Trophoblast cell (in vitro differentiated cells and primary cell): ENCODE measurements at regions not wholly inside any gene's neighbourhood (a gene's known extent, or its start where the extent isn't known, plus 50 kb on each side); places are given as distances from the start of the nearest gene placed in this dataset.

Experiments
- DNase-seq, 2 donors: peaks; one replicate each; pipeline ENCODE4 v3.0.0-alpha.2; 2016
- H2AFZ ChIP-seq: 2 replicates; pipeline ENCODE4 v1.6.1; 2013; ENCODE audit warnings: low read length, moderate library complexity, mild to moderate bottlenecking; ENCODE audit not compliant: insufficient read depth, poor library complexity
- H2AK5ac ChIP-seq: 2 replicates; pipeline ENCODE4 v1.6.1; 2013; ENCODE audit warnings: mild to moderate bottlenecking, low read length
- H2BK120ac ChIP-seq: 2 replicates; pipeline ENCODE4 v1.6.1; 2013; ENCODE audit warnings: low read length, mild to moderate bottlenecking, moderate library complexity; ENCODE audit not compliant: insufficient read depth, poor library complexity
- H2BK12ac ChIP-seq: 2 replicates; pipeline ENCODE4 v1.6.1; 2013; ENCODE audit warnings: mild to moderate bottlenecking, low read length, moderate library complexity
- H2BK5ac ChIP-seq: 2 replicates; pipeline ENCODE4 v1.6.1; 2013; ENCODE audit warnings: low read length, low read depth, moderate library complexity, mild to moderate bottlenecking; ENCODE audit not compliant: poor library complexity
- H3K14ac ChIP-seq: 2 replicates; pipeline ENCODE4 v1.6.1; 2013; ENCODE audit warnings: mild to moderate bottlenecking, low read length
- H3K18ac ChIP-seq: 2 replicates; pipeline ENCODE4 v1.6.1; 2013; ENCODE audit warnings: mild to moderate bottlenecking, low read length
- H3K23ac ChIP-seq: 2 replicates; pipeline ENCODE4 v1.6.1; 2013; ENCODE audit warnings: low read length
- H3K27ac ChIP-seq: 2 replicates; pipeline ENCODE4 v1.5.1; 2013; ENCODE audit warnings: low read depth, mild to moderate bottlenecking, inconsistent platforms, low read length, moderate library complexity
- H3K27me3 ChIP-seq: 2 replicates; pipeline ENCODE4 v1.6.1; 2013; ENCODE audit warnings: inconsistent platforms, mild to moderate bottlenecking, low read length, moderate library complexity; ENCODE audit not compliant: insufficient read depth
- H3K36me3 ChIP-seq, 2 experiments: 1 replicate in 1 of 2; 2 replicates in 1 of 2; pipeline ENCODE4 v1.6.1; 2013; ENCODE audit warnings: low read length in 2 of 2, mild to moderate bottlenecking in 2 of 2, moderate library complexity in 1 of 2; ENCODE audit not compliant: insufficient read depth in 2 of 2, control insufficient read depth in 1 of 2
- H3K4ac ChIP-seq: 2 replicates; pipeline ENCODE4 v1.6.1; 2013; ENCODE audit warnings: low read depth, mild to moderate bottlenecking, low read length, moderate library complexity
- H3K4me1 ChIP-seq, 2 experiments: 1 replicate in 1 of 2; 2 replicates in 1 of 2; pipeline ENCODE4 v1.6.1; 2013; ENCODE audit warnings: low read length in 2 of 2, mild to moderate bottlenecking in 2 of 2, moderate library complexity in 1 of 2; ENCODE audit not compliant: insufficient read depth in 2 of 2, control insufficient read depth in 1 of 2
- H3K4me2 ChIP-seq: 2 replicates; pipeline ENCODE4 v1.6.1; 2013; ENCODE audit warnings: inconsistent platforms, mild to moderate bottlenecking, low read length, moderate library complexity
- H3K4me3 ChIP-seq: 2 replicates; pipeline ENCODE4 v1.5.1; 2013; ENCODE audit warnings: mild to moderate bottlenecking, low read depth, low read length, inconsistent platforms
- H3K79me1 ChIP-seq: one replicate; pipeline ENCODE4 v1.6.1; 2013; ENCODE audit warnings: low read length
- H3K79me2 ChIP-seq: 2 replicates; pipeline ENCODE4 v1.6.1; 2013; ENCODE audit warnings: low read length, mild to moderate bottlenecking; ENCODE audit not compliant: control insufficient read depth, insufficient read depth, poor library complexity
- H3K9ac ChIP-seq: 2 replicates; pipeline ENCODE4 v1.6.1; 2013; ENCODE audit warnings: mild to moderate bottlenecking, low read length
- H3K9me3 ChIP-seq: 2 replicates; pipeline ENCODE4 v1.6.1; 2013; ENCODE audit warnings: low read depth, mild to moderate bottlenecking, control low read depth, inconsistent platforms, low read length; ENCODE audit not compliant: insufficient read depth
- H4K12ac ChIP-seq: 2 replicates; pipeline ENCODE4 v1.6.1; 2013; ENCODE audit warnings: low read depth, mild to moderate bottlenecking, low read length, moderate library complexity
- H4K8ac ChIP-seq: 2 replicates; pipeline ENCODE4 v1.6.1; 2013; ENCODE audit warnings: low read depth, mild to moderate bottlenecking, low read length, moderate library complexity
- H4K91ac ChIP-seq: one replicate; pipeline ENCODE4 v1.6.1; 2013; ENCODE audit warnings: low read depth, mild to moderate bottlenecking, low read length, moderate library complexity
- WGBS: extraction: QIAGEN DNeasy Blood & Tissue Kit; methylation state at CpG from one replicate; pipeline ENCODE4 v1.1.7; 2013; ENCODE audit warnings: missing lambda C conversion rate; ENCODE audit not compliant: insufficient read length, insufficient coverage; ENCODE audit errors: extremely low coverage; 5-methylcytosine and 5-hydroxymethylcytosine counted together

DNA sequence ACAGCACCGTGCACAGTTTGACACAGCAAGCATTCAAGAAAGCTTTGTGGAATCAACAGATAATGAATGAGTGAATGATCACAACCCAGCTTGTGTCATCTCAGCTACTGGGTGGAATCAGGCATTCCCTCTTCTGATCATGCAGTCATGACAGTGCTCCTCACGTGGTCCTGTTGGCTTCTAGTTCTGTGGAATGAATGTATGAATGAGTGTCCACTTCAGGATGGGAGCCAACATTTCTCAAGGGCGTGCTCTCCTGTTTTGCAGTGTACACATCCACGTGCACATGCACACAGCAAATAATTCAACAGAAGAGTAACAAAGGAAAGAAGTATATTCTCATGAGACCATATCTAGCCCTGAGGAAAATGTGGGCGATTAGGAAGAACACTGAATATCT lies 133.1 kb upstream of the NPVF start:
- DNase-seq, result no peak
- H3K27me3 ChIP-seq, result no peaks in the 10 kb centered on the region
- H4K12ac ChIP-seq, result no peak overlapping the region
- H3K4ac ChIP-seq, result no peak overlapping the region
- peaks cover 0 to 3% of the 10 kb centered on the region in 2 experiments for H3K4me1 ChIP-seq
- H4K8ac ChIP-seq, result no peak overlapping the region
- no peak overlapping the region for H2AFZ ChIP-seq
- H2BK5ac ChIP-seq, result no peak overlapping the region
- peaks cover 1% of the 10 kb centered on the region for H3K79me1 ChIP-seq
- no peak overlapping the region for H3K9ac ChIP-seq
- no peak overlapping the region for H3K23ac ChIP-seq
- no peaks in the 10 kb centered on the region for H3K9me3 ChIP-seq
- no peak overlapping the region for H2BK120ac ChIP-seq
- no peak overlapping the region for H3K4me3 ChIP-seq
- H3K18ac ChIP-seq, result no peak overlapping the region
- WGBS, result no CpG with 5 or more reads among the region's 5 CpGs
- no peak overlapping the region for H3K4me2 ChIP-seq
- H2BK12ac ChIP-seq, result no peak overlapping the region
- no peak overlapping the region for H3K27ac ChIP-seq
- no peak overlapping the region for H2AK5ac ChIP-seq
- H4K91ac ChIP-seq, result no peak overlapping the region
- H3K79me2 ChIP-seq, result no peaks in the 10 kb centered on the region
- no peak overlapping the region for H3K14ac ChIP-seq
- no peaks in the 10 kb centered on the region for H3K36me3 ChIP-seq

DNA sequence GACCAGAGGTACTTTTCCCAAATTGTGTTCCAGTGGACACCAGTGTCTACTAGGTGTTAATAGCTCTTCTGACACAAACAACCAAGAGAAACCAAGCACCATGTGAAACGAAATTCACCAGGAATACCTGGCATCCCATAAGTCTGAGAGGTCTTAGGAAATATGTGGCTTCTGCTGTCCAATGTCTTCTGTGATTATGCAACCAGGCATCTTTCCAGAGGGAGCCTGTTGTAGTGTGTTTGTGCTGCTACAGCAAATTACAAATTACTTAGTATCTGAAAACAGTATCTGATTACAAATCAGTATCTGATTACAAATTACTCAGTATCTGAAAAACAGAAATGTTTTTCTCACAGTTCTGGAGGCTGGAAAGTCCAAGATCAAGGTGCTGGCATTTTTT lies 133.6 kb upstream of the NPVF start:
- Histone ChIP-seq H3K27ac (no peak overlapping the region), H4K8ac (no peak overlapping the region), H2BK5ac (no peak overlapping the region), H3K36me3 (no peaks in the 10 kb centered on the region), H4K12ac (no peak overlapping the region), H3K9ac (no peak overlapping the region), H3K9me3 (no peaks in the 10 kb centered on the region), H3K79me1 (peaks cover 1% of the 10 kb centered on the region), H3K79me2 (no peaks in the 10 kb centered on the region), H2BK120ac (no peak overlapping the region), H4K91ac (no peak overlapping the region), H3K23ac (no peak overlapping the region), H2AK5ac (no peak overlapping the region), H3K18ac (no peak overlapping the region), H3K4ac (no peak overlapping the region), H2BK12ac (no peak overlapping the region), H3K4me3 (no peak overlapping the region), H2AFZ (no peak overlapping the region), H3K4me1 (peaks cover 0 to 3% of the 10 kb centered on the region in 2 experiments), H3K27me3 (no peaks in the 10 kb centered on the region), H3K4me2 (no peak overlapping the region), H3K14ac (no peak overlapping the region)
- no CpG with 5 or more reads among the region's 1 CpG for WGBS
- DNase-seq, result peak in 1 of 2 donors; percentile 31

DNA sequence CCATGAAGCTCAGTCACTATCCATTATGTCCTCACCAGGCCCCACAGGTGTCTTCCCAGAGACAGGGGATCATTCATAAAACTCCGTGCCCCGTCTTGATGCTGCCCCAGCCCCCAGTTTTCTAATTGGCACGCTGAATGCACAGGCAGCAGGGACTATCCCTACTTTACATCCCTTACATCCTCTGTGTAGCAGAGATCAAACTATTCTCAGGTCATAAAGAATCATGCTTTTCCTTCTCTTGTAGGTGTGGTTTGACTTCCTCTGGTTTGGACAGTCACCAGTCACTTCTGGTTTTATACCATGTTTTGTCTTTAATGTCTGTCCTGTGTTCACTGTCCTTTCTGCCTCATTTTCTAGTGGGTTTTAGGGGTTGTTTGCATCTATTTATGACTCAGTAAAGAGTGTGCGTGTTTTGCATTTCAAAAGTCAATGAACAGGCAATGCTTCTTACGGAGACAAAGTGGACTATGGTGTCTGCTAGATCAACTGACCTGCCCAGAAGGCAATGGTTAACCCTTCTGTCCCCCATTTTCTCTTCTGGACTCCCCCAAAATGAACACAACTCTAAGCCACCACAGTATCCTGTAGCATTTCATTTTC lies 140.4 kb upstream of the NPVF start:
- Histone ChIP-seq H4K12ac (no peak overlapping the region), H3K4ac (no peak overlapping the region), H3K9me3 (no peaks in the 10 kb centered on the region), H3K36me3 (no peaks in the 10 kb centered on the region), H3K23ac (no peak overlapping the region), H3K14ac (no peak overlapping the region), H3K79me1 (no peaks in the 10 kb centered on the region), H3K79me2 (no peaks in the 10 kb centered on the region), H3K4me2 (no peak overlapping the region), H2BK120ac (no peak overlapping the region), H2AFZ (no peak overlapping the region), H3K27me3 (no peaks in the 10 kb centered on the region), H4K91ac (no peak overlapping the region), H3K18ac (no peak overlapping the region), H3K4me3 (no peak overlapping the region), H4K8ac (no peak overlapping the region), H3K9ac (peak overlapping the region; percentile 49), H3K27ac (no peak overlapping the region), H3K4me1 (no peaks in the 10 kb centered on the region), H2BK5ac (no peak overlapping the region), H2AK5ac (no peak overlapping the region), H2BK12ac (no peak overlapping the region)
- WGBS, result no CpG with 5 or more reads among the region's 5 CpGs
- DNase-seq, result no peak

DNA sequence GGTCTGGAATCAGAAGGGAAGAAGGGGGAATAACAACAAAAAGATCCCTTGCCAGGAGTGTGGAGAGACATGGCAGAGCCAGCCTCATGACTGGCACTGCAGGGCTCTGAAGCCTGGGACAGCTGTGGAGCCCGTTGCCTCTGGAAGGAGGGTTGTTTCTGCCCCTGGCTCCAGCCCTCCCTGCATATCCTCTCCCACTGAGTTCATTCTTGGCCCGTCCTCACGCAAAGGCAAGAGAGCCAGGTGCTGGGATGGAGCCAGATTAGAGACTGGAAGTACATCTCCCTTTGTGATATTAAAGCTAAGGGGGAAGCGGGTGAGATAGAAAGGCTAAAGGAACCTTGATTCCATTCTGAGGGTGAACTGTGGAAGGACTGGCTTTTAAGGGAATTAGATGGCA lies 141.5 kb upstream of the NPVF start:
- no peaks in the 10 kb centered on the region for H3K4me1 ChIP-seq
- no peak overlapping the region for H3K14ac ChIP-seq
- no peak overlapping the region for H3K18ac ChIP-seq
- H2BK120ac ChIP-seq, result no peak overlapping the region
- H4K12ac ChIP-seq, result no peak overlapping the region
- no peaks in the 10 kb centered on the region for H3K27me3 ChIP-seq
- no peak overlapping the region for H2AK5ac ChIP-seq
- H2AFZ ChIP-seq, result no peak overlapping the region
- H3K23ac ChIP-seq, result no peak overlapping the region
- DNase-seq, result no peak
- no peak overlapping the region for H2BK5ac ChIP-seq
- H3K27ac ChIP-seq, result no peak overlapping the region
- H4K91ac ChIP-seq, result no peak overlapping the region
- H3K4ac ChIP-seq, result no peak overlapping the region
- WGBS, result no CpG with 5 or more reads among the region's 4 CpGs
- no peaks in the 10 kb centered on the region for H3K9me3 ChIP-seq
- H3K79me1 ChIP-seq, result no peaks in the 10 kb centered on the region
- no peaks in the 10 kb centered on the region for H3K36me3 ChIP-seq
- H4K8ac ChIP-seq, result no peak overlapping the region
- no peaks in the 10 kb centered on the region for H3K79me2 ChIP-seq
- no peak overlapping the region for H3K4me2 ChIP-seq
- H2BK12ac ChIP-seq, result no peak overlapping the region
- H3K4me3 ChIP-seq, result no peak overlapping the region
- no peak overlapping the region for H3K9ac ChIP-seq
